SK-N-MC (cell line): ENCODE measurements at regions not wholly inside any gene's neighbourhood (a gene's known extent, or its start where the extent isn't known, plus 50 kb on each side); places are given as distances from the start of the nearest gene placed in this dataset.

Experiments used
- DNase-seq: peaks from one replicate; pipeline ENCODE4 v3.0.0-alpha.2; 2011; ENCODE audit warnings: low read depth, low spot score
- H3K27ac ChIP-seq: fragments of 200-600 bp; sonication (generic); 2 replicates; pipeline ENCODE4 v1.5.1; 2016; ENCODE audit warnings: mixed run types
- H3K36me3 ChIP-seq: fragments of 200-600 bp; sonication (generic); 2 replicates; pipeline ENCODE4 v1.6.1; 2017; ENCODE audit warnings: antibody characterized with exemption, low read length, mixed read lengths; ENCODE audit not compliant: insufficient read depth
- H3K4me3 ChIP-seq: fragments of 200-600 bp; sonication (generic); 2 replicates; pipeline ENCODE4 v1.5.1; 2016
- H3K9ac ChIP-seq: fragments of 200-600 bp; sonication (generic); 2 replicates; pipeline ENCODE4 v1.8.0; 2017; ENCODE audit warnings: mixed run types, mixed read lengths; ENCODE audit not compliant: insufficient read length
- H3K9me3 ChIP-seq: fragments of 200-600 bp; sonication (generic); 2 replicates; pipeline ENCODE4 v1.6.1; 2017; ENCODE audit warnings: low read depth, mild to moderate bottlenecking, antibody characterized with exemption, low read length, moderate library complexity, mixed read lengths
- EZH2 ChIP-seq: fragments of 200-600 bp; sonication (generic); IDR thresholded peaks from one replicate; pipeline ENCODE4 v1.6.1; 2017; ENCODE audit warnings: antibody characterized with exemption
- FOXP2 ChIP-seq: optimal IDR thresholded peaks from 2 replicates; pipeline ENCODE3; 2011; ENCODE audit warnings: mild to moderate bottlenecking, moderate library complexity; ENCODE audit not compliant: insufficient read depth; ENCODE audit errors: extremely low read length, control extremely low read depth
- POLR2AphosphoS5 ChIP-seq: IDR thresholded peaks from 2 replicates; pipeline ENCODE4 v1.6.1; 2012; ENCODE audit warnings: mild to moderate bottlenecking, low read depth, low read length, borderline replicate concordance

- Histone ChIP-seq H3K36me3 (no peaks in the 10 kb centered on the region), H3K4me3 (no peak overlapping the region), H3K9me3 (no peaks in the 10 kb centered on the region), H3K9ac (no peak overlapping the region), H3K27ac (no peak overlapping the region)
- peak; percentile 87 for DNase-seq
- TF ChIP-seq POLR2AphosphoS5 (no peak), EZH2 (no peak), FOXP2 (no peak)
Observed at GRCh38 chr14:62179367-62180018, 417.3 kb downstream of the SNAPC1 start.

DNA sequence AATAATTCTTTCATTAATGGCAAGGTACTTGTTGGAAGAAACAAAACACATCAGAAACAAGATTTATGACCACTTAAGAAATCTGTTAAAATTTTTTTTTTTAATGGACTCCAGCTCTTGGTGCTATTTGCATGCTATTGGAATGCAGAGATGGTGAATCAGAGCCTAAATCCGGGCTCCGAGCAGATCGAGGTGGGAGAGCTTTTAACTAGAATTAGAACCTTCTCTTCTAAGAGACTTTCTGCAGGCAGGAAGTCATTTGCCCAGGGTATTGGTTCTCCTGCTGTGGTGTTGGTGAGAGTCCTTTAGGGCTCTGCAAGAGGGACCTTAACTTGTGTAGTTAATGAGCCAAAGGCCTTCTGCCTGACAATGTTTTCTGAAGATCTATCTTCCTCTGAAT lies 419.4 kb downstream of the SNAPC1 start:
- peak overlapping the region; percentile 27; the same call in 1 of the 2 replicates for H3K27ac ChIP-seq
- H3K9ac ChIP-seq, result no peak overlapping the region
- no peaks in the 10 kb centered on the region for H3K9me3 ChIP-seq
- TF ChIP-seq EZH2 (no peak), POLR2AphosphoS5 (no peak), FOXP2 (no peak)
- H3K36me3 ChIP-seq, result no peaks in the 10 kb centered on the region
- no peak for DNase-seq
- no peak overlapping the region for H3K4me3 ChIP-seq

DNA sequence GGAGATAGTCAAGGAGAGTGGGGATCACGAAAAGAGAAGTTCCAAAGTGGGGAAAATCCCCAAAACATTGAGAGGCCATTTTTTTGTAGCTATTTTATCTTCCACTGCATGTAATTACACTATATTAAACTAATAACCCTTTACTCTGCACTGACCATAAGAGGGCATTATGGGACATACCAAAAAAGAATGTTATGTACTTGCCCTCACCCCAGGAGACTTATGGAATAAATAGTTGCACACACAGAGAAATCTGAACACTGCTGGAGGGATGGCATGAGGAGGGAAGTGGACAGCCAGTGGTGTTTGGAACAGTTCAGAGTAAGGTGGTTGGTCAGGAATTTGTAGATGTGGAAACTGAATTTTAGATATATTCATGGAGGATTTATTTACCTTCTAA lies 422.9 kb downstream of the SNAPC1 start:
- Histone ChIP-seq H3K9me3 (no peaks in the 10 kb centered on the region), H3K36me3 (no peaks in the 10 kb centered on the region), H3K9ac (no peak overlapping the region), H3K27ac (no peak overlapping the region), H3K4me3 (no peak overlapping the region)
- no peak for DNase-seq
- TF ChIP-seq EZH2, result no peak

DNA sequence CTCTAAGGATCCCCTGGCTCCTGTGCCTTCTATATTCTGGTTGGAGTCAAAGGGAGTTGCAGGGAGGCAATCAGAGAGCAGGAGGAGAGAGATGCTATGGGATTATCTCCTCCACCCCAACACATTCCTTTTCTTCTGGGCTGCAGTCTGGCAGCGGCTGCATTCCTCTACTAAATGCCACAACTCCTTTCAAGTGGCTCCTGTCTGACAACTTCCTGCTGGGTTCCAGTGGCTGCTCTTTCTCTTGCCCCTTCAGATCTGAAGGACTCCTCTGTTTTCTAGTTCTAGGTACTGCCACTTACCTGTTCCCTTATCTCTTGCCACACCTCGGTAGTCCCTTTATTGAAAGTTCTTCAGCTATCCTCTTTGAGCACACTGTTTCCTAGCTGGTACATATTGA lies 425.0 kb downstream of the SNAPC1 start:
- DNase-seq, result no peak
- TF ChIP-seq FOXP2 (no peak), POLR2AphosphoS5 (no peak), EZH2 (no peak)

GRCh38 chr14:62189698-62190097 lies 427.5 kb downstream of the SNAPC1 start:
- Histone ChIP-seq H3K36me3 (no peaks in the 10 kb centered on the region), H3K9me3 (no peaks in the 10 kb centered on the region), H3K9ac (no peak overlapping the region), H3K4me3 (no peak overlapping the region), H3K27ac (no peak overlapping the region)
- TF ChIP-seq FOXP2 (no peak), POLR2AphosphoS5 (no peak), EZH2 (no peak)
- no peak for DNase-seq

More for the DNA sequence above, 425.0 kb downstream of the SNAPC1 start:
- Histone ChIP-seq H3K27ac (no peak overlapping the region), H3K9ac (no peak overlapping the region), H3K9me3 (no peaks in the 10 kb centered on the region), H3K36me3 (no peaks in the 10 kb centered on the region), H3K4me3 (no peak overlapping the region)

- TF ChIP-seq FOXP2, result no peak
- no peak for TF ChIP-seq EZH2
- no peak for TF ChIP-seq POLR2AphosphoS5
- no peaks in the 10 kb centered on the region for H3K9me3 ChIP-seq
- no peak for DNase-seq
- H3K9ac ChIP-seq, result no peak overlapping the region
- H3K4me3 ChIP-seq, result no peak overlapping the region
- H3K27ac ChIP-seq, result no peak overlapping the region
- H3K36me3 ChIP-seq, result no peaks in the 10 kb centered on the region
Observed at GRCh38 chr14:62206456-62206855, 444.2 kb downstream of the SNAPC1 start.

GRCh38 chr14:62209287-62209899 lies 447.2 kb downstream of the SNAPC1 start:
- H3K27ac ChIP-seq, result no peak overlapping the region
- peak; percentile 14 for DNase-seq

DNA sequence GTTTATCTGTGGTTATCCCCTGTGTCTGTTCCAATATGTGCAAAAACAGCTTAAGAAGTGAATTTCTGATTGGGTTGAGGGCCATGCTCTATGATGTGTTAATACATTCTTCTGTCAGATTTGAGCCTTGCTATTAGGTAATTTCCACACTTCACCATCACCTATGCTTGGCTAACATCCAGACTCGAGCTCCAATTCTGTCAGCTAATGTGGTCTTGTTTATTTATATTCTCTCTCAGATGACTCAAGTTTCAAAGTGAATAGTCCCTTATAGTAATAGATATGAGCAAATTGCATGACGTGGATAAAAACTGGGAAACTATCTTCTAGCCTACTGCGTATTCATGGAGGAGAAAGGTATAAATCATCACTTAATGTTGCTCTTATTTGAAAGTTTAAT lies 451.3 kb downstream of the SNAPC1 start:
- Histone ChIP-seq H3K36me3 (no peaks in the 10 kb centered on the region), H3K9ac (no peak overlapping the region), H3K9me3 (no peaks in the 10 kb centered on the region), H3K4me3 (no peak overlapping the region), H3K27ac (no peak overlapping the region)
- no peak for DNase-seq
- TF ChIP-seq EZH2 (no peak), FOXP2 (no peak), POLR2AphosphoS5 (no peak)

More at GRCh38 chr14:62209287-62209899, 447.2 kb downstream of the SNAPC1 start:
- no peak overlapping the region for H3K9ac ChIP-seq
- no peaks in the 10 kb centered on the region for H3K36me3 ChIP-seq
- TF ChIP-seq EZH2 (no peak), POLR2AphosphoS5 (no peak), FOXP2 (no peak)
- H3K4me3 ChIP-seq, result no peak overlapping the region
- H3K9me3 ChIP-seq, result no peaks in the 10 kb centered on the region

GRCh38 chr14:62216121-62216520 lies 453.9 kb downstream of the SNAPC1 start:
- Histone ChIP-seq H3K9ac (no peak overlapping the region), H3K36me3 (no peaks in the 10 kb centered on the region), H3K9me3 (no peaks in the 10 kb centered on the region), H3K4me3 (no peak overlapping the region), H3K27ac (no peak overlapping the region)
- no peak for TF ChIP-seq POLR2AphosphoS5
- no peak for TF ChIP-seq EZH2
- no peak for TF ChIP-seq FOXP2
- no peak for DNase-seq
